GM19395 (cell line): ENCODE measurements at regions not wholly inside any gene's neighbourhood (a gene's known extent, or its start where the extent isn't known, plus 50 kb on each side); places are given as distances from the start of the nearest gene placed in this dataset.
"Not testable (repeated sequence)": the region's sequence is repeated elsewhere in the genome, so short reads cannot be mapped to it uniquely, and the experiment has no call there.

ENCODE experiments used
- ATAC-seq: cut with Tn5 transposase; IDR thresholded peaks from one replicate; pipeline ENCODE4 v1.9.1; 2021; ENCODE audit warnings: mild to moderate bottlenecking, moderate library complexity; ENCODE audit not compliant: unreplicated experiment

- ATAC-seq: no peak
These were observed 434.9 kb upstream of the GALNTL6 start for GRCh38 chr4:171378323-171378722.

GRCh38 chr4:171376724-171377123, 436.5 kb upstream of the GALNTL6 start:
- ATAC-seq: no peak

- ATAC-seq: no peak
These were observed 459.7 kb upstream of the GALNTL6 start for GRCh38 chr4:171353535-171353934.

- no peak for ATAC-seq
These were observed 465.1 kb upstream of the GALNTL6 start for GRCh38 chr4:171348090-171348489.

GRCh38 chr4:171342646-171343045, 470.6 kb upstream of the GALNTL6 start:
- ATAC-seq: no peak

GRCh38 chr4:171340258-171340657, 472.9 kb upstream of the GALNTL6 start:
- ATAC-seq: no peak

GRCh38 chr4:171334549-171334948, 478.7 kb upstream of the GALNTL6 start:
- ATAC-seq: no peak

GRCh38 chr4:171308661-171309060, 504.5 kb upstream of the GALNTL6 start:
- ATAC-seq: no peak

GRCh38 chr4:171298048-171298718, 515.0 kb upstream of the GALNTL6 start:
- ATAC-seq: not testable (repeated sequence)

- no peak for ATAC-seq
These were observed 524.3 kb upstream of the GALNTL6 start for GRCh38 chr4:171288816-171289432.

GRCh38 chr4:171281359-171281758, 531.8 kb upstream of the GALNTL6 start:
- ATAC-seq: no peak

- ATAC-seq: no peak
These were observed 534.1 kb upstream of the GALNTL6 start for GRCh38 chr4:171279131-171279530.

GRCh38 chr4:171266671-171267070, 546.5 kb upstream of the GALNTL6 start:
- ATAC-seq: no peak

GRCh38 chr4:171265190-171265818, 547.9 kb upstream of the GALNTL6 start:
- no peak for ATAC-seq

GRCh38 chr4:171256223-171256622, 557.0 kb upstream of the GALNTL6 start:
- no peak for ATAC-seq

- ATAC-seq: no peak
These were observed 566.3 kb upstream of the GALNTL6 start for GRCh38 chr4:171246948-171247347.

GRCh38 chr4:171242831-171243230, 570.4 kb upstream of the GALNTL6 start:
- ATAC-seq: no peak

GRCh38 chr4:171239196-171239595, 574.0 kb upstream of the GALNTL6 start:
- no peak for ATAC-seq

GRCh38 chr4:171235521-171235920, 577.7 kb upstream of the GALNTL6 start:
- ATAC-seq: no peak

- not testable (repeated sequence) for ATAC-seq
These were observed 583.9 kb upstream of the GALNTL6 start for GRCh38 chr4:171229354-171229753.

GRCh38 chr4:171221181-171221580, 592.0 kb upstream of the GALNTL6 start:
- no peak for ATAC-seq

- no peak for ATAC-seq
These were observed 609.8 kb upstream of the GALNTL6 start for GRCh38 chr4:171203425-171203824.
